Heart left ventricle (tissue), 16 donors: ENCODE measurements at regions not wholly inside any gene's neighbourhood (a gene's known extent, or its start where the extent isn't known, plus 50 kb on each side); places are given as distances from the start of the nearest gene placed in this dataset.

ENCODE experiments used
- ATAC-seq, 4 donors: fragments of 200-7000 bp; cut with Tn5 transposase; one replicate each; pipeline ENCODE4 v1.9.1; 2020 to 2022; ENCODE audit warnings: moderate library complexity in 4 of 4, mild to moderate bottlenecking in 3 of 4, moderate number of reproducible peaks in 1 of 4
- DNase-seq, 5 donors: peaks; one replicate each; pipeline ENCODE4 v3.0.0-alpha.2; 2020
- H3K27ac ChIP-seq, 12 donors: fragments of 200-600 bp; sonication (generic) in 4 of 12; one replicate each; pipeline versions ENCODE4 v1.5.0 to v1.8.0; 2016 to 2022; ENCODE audit warnings: mild to moderate bottlenecking in 2 of 12
- H3K27me3 ChIP-seq, 9 donors: fragments of 200-600 bp; sonication (generic) in 2 of 9; one replicate each; pipeline versions ENCODE4 v1.5.1 to v1.8.0; 2016 to 2022; ENCODE audit warnings: mild to moderate bottlenecking in 3 of 9
- H3K36me3 ChIP-seq, 9 donors: fragments of 200-600 bp; sonication (generic) in 2 of 9; one replicate each; pipeline versions ENCODE4 v1.5.0 to v1.8.0; 2018 to 2022; ENCODE audit warnings: mild to moderate bottlenecking in 2 of 9
- H3K4me1 ChIP-seq, 12 donors: fragments of 200-600 bp; sonication (generic) in 4 of 12; one replicate each; pipeline versions ENCODE4 v1.5.0 to v1.8.0; 2016 to 2022; ENCODE audit warnings: mild to moderate bottlenecking in 3 of 12
- H3K4me3 ChIP-seq, 12 donors: fragments of 200-600 bp; sonication (generic) in 4 of 12; one replicate each; pipeline versions ENCODE4 v1.5.0 to v1.8.0; 2017 to 2022; ENCODE audit warnings: mild to moderate bottlenecking in 9 of 12, moderate library complexity in 4 of 12
- H3K9me3 ChIP-seq, 12 donors: fragments of 200-600 bp; sonication (generic) in 4 of 12; one replicate each; pipeline versions ENCODE4 v1.5.0 to v1.8.0; 2016 to 2022; ENCODE audit warnings: mild to moderate bottlenecking in 1 of 12
- CTCF ChIP-seq, 12 donors: fragments of 200-600 bp; sonication (generic) in 4 of 12; IDR thresholded peaks; one replicate each; pipeline versions ENCODE4 v1.5.0 to v1.8.0; 2018 to 2022; ENCODE audit warnings: antibody characterized with exemption in 12 of 12, mild to moderate bottlenecking in 5 of 12
- POLR2A ChIP-seq, 2 donors: fragments of 450-650 bp; IDR thresholded peaks; one replicate each; pipeline ENCODE4 v1.6.1; 2017; ENCODE audit warnings: antibody characterized with exemption in 2 of 2, mild to moderate bottlenecking in 2 of 2, moderate library complexity in 2 of 2
- WGBS, 4 donors: extraction: QIAGEN DNeasy Blood & Tissue Kit in 2 of 4; methylation state at CpG; one replicate each; pipeline versions ENCODE4 v1.1.5 to v1.1.7; 2013 to 2018; 5-methylcytosine and 5-hydroxymethylcytosine counted together
- intact Hi-C, 10 donors: fragments of 100-400 bp; cut with DNase I; formaldehyde crosslinking; loops; one replicate each; pipeline versions ENCODE4 v1.11.1 to v1.14.2; 2022
- donor health status: ischemic (EF 13 %, LVEDD 7.1; RV severe dilation, severe dysfunction).
- donor health status: healthy with polysubstance abuse.
- donor health status: DM: no; HTN: yes; CAD: no.
- donor health status: DM: no; HTN: no; CAD: no.
- donor health status: ischemic (EF 25% LVEDD 6.9; RV normal size, moderate dysfunction).
- donor health status: ischemic (EF 25% LVEDD 5.7; RV mildly dilated, moderate dysfunction).
- donor health status: healthy.
- donor health status: DM: yes; HTN: yes; CAD: no.
- donor health status: ischemic (EF 35%, LVEDD 5.7; RV mildly dilated, moderate dysfunction).
- donor health status: nonischemic (EF 11% LVEDD 7.7; RV severe dilation, severe dysfunction).
- donor health status: DM: yes; HTN: yes; CAD: no.
- donor health status: PGD.
- donor health status: ischemic (EF 29% LVEDD 5.4; RV normal size, mild dysfunction).
- donor health status: nonischemic (EF 23%, LVEDD 6.1; RV moderate dilation, normal function).

- intact Hi-C loops, result no loop called here
- DNase-seq (no peak), ATAC-seq (no peak)
- H3K4me3 ChIP-seq, result no peak overlapping the region
- TF ChIP-seq POLR2A (IDR thresholded peaks at IDR 0.05) (no peak), CTCF (IDR thresholded peaks at IDR 0.05) (no peak)
- 48 to 67% (median 61%) methylated on average over 1 of the region's 1 CpG for WGBS, 4 donors
- H3K27me3 ChIP-seq, result no peaks in the 10 kb centered on the region
- H3K4me1 ChIP-seq, result no peaks in the 10 kb centered on the region
- no peaks in the 10 kb centered on the region for H3K9me3 ChIP-seq
- no peaks in the 10 kb centered on the region for H3K36me3 ChIP-seq
- no peak overlapping the region for H3K27ac ChIP-seq
Observed at GRCh38 chr1:102726417-102726816, 381.9 kb downstream of the COL11A1 start.

- no peak for TF ChIP-seq POLR2A (IDR thresholded peaks at IDR 0.05)
- TF ChIP-seq CTCF (IDR thresholded peaks at IDR 0.05), result no peak
- H3K36me3 ChIP-seq, result no peaks in the 10 kb centered on the region
- intact Hi-C loops, result no loop called here
- 68 to 84% (median 82%) methylated on average over 1 of the region's 1 CpG for WGBS, 4 donors
- H3K4me3 ChIP-seq, result no peak overlapping the region
- no peak for DNase-seq
- H3K4me1 ChIP-seq, result no peaks in the 10 kb centered on the region
- no peak for ATAC-seq
- no peak overlapping the region for H3K27ac ChIP-seq
- H3K27me3 ChIP-seq, result no peaks in the 10 kb centered on the region
- no peaks in the 10 kb centered on the region for H3K9me3 ChIP-seq
Observed at GRCh38 chr1:102724741-102725140, 383.6 kb downstream of the COL11A1 start.

GRCh38 chr1:102715150-102715549 lies 393.2 kb downstream of the COL11A1 start:
- TF ChIP-seq CTCF (IDR thresholded peaks at IDR 0.05) (no peak), POLR2A (IDR thresholded peaks at IDR 0.05) (no peak)
- no peaks in the 10 kb centered on the region for H3K4me1 ChIP-seq
- no peak overlapping the region for H3K4me3 ChIP-seq
- no peaks in the 10 kb centered on the region for H3K36me3 ChIP-seq
- no peak for DNase-seq
- H3K27ac ChIP-seq, result no peak overlapping the region
- H3K27me3 ChIP-seq, result no peaks in the 10 kb centered on the region
- intact Hi-C loops, result no loop called here
- ATAC-seq, result no peak
- 60 to 74% (median 68%) methylated on average over 4 of the region's 4 CpGs for WGBS, 4 donors
- H3K9me3 ChIP-seq, result no peaks in the 10 kb centered on the region

- Histone ChIP-seq H3K4me1 (no peaks in the 10 kb centered on the region), H3K4me3 (no peak overlapping the region), H3K36me3 (no peaks in the 10 kb centered on the region), H3K27ac (no peak overlapping the region), H3K9me3 (peaks cover 0 to 13% (median 0%) of the 10 kb centered on the region in 12 donors), H3K27me3 (no peaks in the 10 kb centered on the region)
- intact Hi-C loops, result no loop called here
- TF ChIP-seq CTCF (IDR thresholded peaks at IDR 0.05) (no peak), POLR2A (IDR thresholded peaks at IDR 0.05) (no peak)
- DNase-seq (no peak), ATAC-seq (no peak)
- 51 to 74% (median 69%) methylated on average over 1 of the region's 1 CpG for WGBS, 4 donors
Observed at GRCh38 chr1:102699524-102699923, 408.8 kb downstream of the COL11A1 start.
